ENCODE measurements at regions not wholly inside any gene's neighbourhood (a gene's known extent, or its start where the extent isn't known, plus 50 kb on each side); places are given as distances from the start of the nearest gene placed in this dataset.

- TF ChIP-seq CTCF (IDR thresholded peaks at IDR 0.05; ENCODE audit: borderline replicate concordance, insufficient read depth, low read depth, low read length), result no peak
- H3K4me3 ChIP-seq (ENCODE audit: low read depth, low read length), result no peak overlapping the region
These were observed 392.8 kb downstream of the KCNRG start for GRCh38 chr13:50408068-50408467.

GRCh38 chr13:50409220-50409619 is 394.0 kb downstream of the KCNRG start:
- TF ChIP-seq CTCF (IDR thresholded peaks at IDR 0.05; ENCODE audit: borderline replicate concordance, insufficient read depth, low read depth, low read length), result no peak
- no peak overlapping the region for H3K4me3 ChIP-seq (ENCODE audit: low read depth, low read length)

- H3K4me3 ChIP-seq (ENCODE audit: low read depth, low read length), result no peak overlapping the region
- no peak for TF ChIP-seq CTCF (IDR thresholded peaks at IDR 0.05; ENCODE audit: borderline replicate concordance, insufficient read depth, low read depth, low read length)
These were observed 395.9 kb downstream of the KCNRG start for GRCh38 chr13:50410921-50411746.

- no peak overlapping the region for H3K4me3 ChIP-seq (ENCODE audit: low read depth, low read length)
- no peak for TF ChIP-seq CTCF (IDR thresholded peaks at IDR 0.05; ENCODE audit: borderline replicate concordance, insufficient read depth, low read depth, low read length)
These were observed 396.9 kb downstream of the KCNRG start for GRCh38 chr13:50412046-50412617.

GRCh38 chr13:50414640-50415039 is 399.4 kb downstream of the KCNRG start:
- TF ChIP-seq CTCF (IDR thresholded peaks at IDR 0.05; ENCODE audit: borderline replicate concordance, insufficient read depth, low read depth, low read length), result no peak
- H3K4me3 ChIP-seq (ENCODE audit: low read depth, low read length), result no peak overlapping the region

- TF ChIP-seq CTCF (IDR thresholded peaks at IDR 0.05; ENCODE audit: borderline replicate concordance, insufficient read depth, low read depth, low read length), result no peak
- H3K4me3 ChIP-seq (ENCODE audit: low read depth, low read length), result no peak overlapping the region
These were observed 400.2 kb downstream of the KCNRG start for GRCh38 chr13:50415428-50415827.

- no peak overlapping the region for H3K4me3 ChIP-seq (ENCODE audit: low read depth, low read length)
- no peak for TF ChIP-seq CTCF (IDR thresholded peaks at IDR 0.05; ENCODE audit: borderline replicate concordance, insufficient read depth, low read depth, low read length)
These were observed 402.4 kb downstream of the KCNRG start for GRCh38 chr13:50417597-50417996.
